IPS DF 6.9 (cell line): ENCODE measurements at regions not wholly inside any gene's neighbourhood (a gene's known extent, or its start where the extent isn't known, plus 50 kb on each side); places are given as distances from the start of the nearest gene placed in this dataset.

ENCODE experiments used
- DNase-seq: peaks from one replicate; pipeline ENCODE4 v3.0.0-alpha.2; 2013; ENCODE audit warnings: low read depth, low spot score
- H3K27ac ChIP-seq: one replicate; pipeline ENCODE4 v1.5.1; 2013; ENCODE audit warnings: low read length, control low read depth
- H3K27me3 ChIP-seq: 2 replicates; pipeline ENCODE4 v1.6.1; 2013; ENCODE audit warnings: mild to moderate bottlenecking, low read length; ENCODE audit not compliant: control insufficient read depth, insufficient read depth
- H3K36me3 ChIP-seq: 2 replicates; pipeline ENCODE4 v1.6.1; 2013; ENCODE audit warnings: low read length; ENCODE audit not compliant: control insufficient read depth, insufficient read depth
- H3K4me1 ChIP-seq: 2 replicates; pipeline ENCODE4 v1.6.1; 2013; ENCODE audit warnings: low read length; ENCODE audit not compliant: control insufficient read depth, insufficient read depth
- H3K4me3 ChIP-seq: 2 replicates; pipeline ENCODE4 v1.5.1; 2013; ENCODE audit warnings: mild to moderate bottlenecking, low read length
- H3K9me3 ChIP-seq: 2 replicates; pipeline ENCODE4 v1.6.1; 2013; ENCODE audit warnings: low read length, inconsistent platforms; ENCODE audit not compliant: control insufficient read depth, insufficient read depth
- WGBS: extraction: QIAGEN DNeasy Blood & Tissue Kit; methylation state at CpG from one replicate; pipeline ENCODE4 v1.1.7; 2013; ENCODE audit warnings: mixed read lengths, missing lambda C conversion rate; ENCODE audit not compliant: insufficient read length, insufficient coverage; 5-methylcytosine and 5-hydroxymethylcytosine counted together

GRCh38 chr7:115441033-115441432, 519.1 kb downstream of the MDFIC start:
- DNase-seq, result no peak
- 100% methylated on average over 1 of the region's 1 CpG for WGBS
- Histone ChIP-seq H3K4me3 (no peak overlapping the region), H3K4me1 (no peaks in the 10 kb centered on the region), H3K36me3 (no peaks in the 10 kb centered on the region), H3K27ac (no peak overlapping the region), H3K27me3 (no peaks in the 10 kb centered on the region), H3K9me3 (no peaks in the 10 kb centered on the region)

GRCh38 chr7:115435178-115435577, 513.3 kb downstream of the MDFIC start:
- no peak overlapping the region for H3K27ac ChIP-seq
- WGBS, result no CpG with 5 or more reads among the region's 1 CpG
- no peak for DNase-seq

GRCh38 chr7:115429918-115430317, 508.0 kb downstream of the MDFIC start:
- Histone ChIP-seq H3K9me3 (no peaks in the 10 kb centered on the region), H3K27me3 (no peaks in the 10 kb centered on the region), H3K4me1 (no peaks in the 10 kb centered on the region), H3K36me3 (no peaks in the 10 kb centered on the region), H3K27ac (no peak overlapping the region), H3K4me3 (no peak overlapping the region)
- DNase-seq, result no peak
- WGBS, result no CpG with 5 or more reads among the region's 3 CpGs

More at GRCh38 chr7:115435178-115435577, 513.3 kb downstream of the MDFIC start:
- Histone ChIP-seq H3K4me1 (no peaks in the 10 kb centered on the region), H3K4me3 (no peak overlapping the region), H3K27me3 (no peaks in the 10 kb centered on the region), H3K36me3 (no peaks in the 10 kb centered on the region), H3K9me3 (no peaks in the 10 kb centered on the region)

- H3K4me3 ChIP-seq, result no peak overlapping the region
- WGBS, result no CpG with 5 or more reads among the region's 4 CpGs
- no peaks in the 10 kb centered on the region for H3K9me3 ChIP-seq
- H3K4me1 ChIP-seq, result no peaks in the 10 kb centered on the region
- H3K36me3 ChIP-seq, result no peaks in the 10 kb centered on the region
- H3K27ac ChIP-seq, result no peak overlapping the region
- no peak for DNase-seq
- no peaks in the 10 kb centered on the region for H3K27me3 ChIP-seq
These were observed 495.8 kb downstream of the MDFIC start for GRCh38 chr7:115417662-115418061.

- 0 out of 2 replicates have a peak, but pooled peaks cover 2% of the 10 kb centered on the region for H3K4me1 ChIP-seq
- H3K27me3 ChIP-seq, result no peaks in the 10 kb centered on the region
- no peaks in the 10 kb centered on the region for H3K9me3 ChIP-seq
- no peak overlapping the region for H3K27ac ChIP-seq
- H3K4me3 ChIP-seq, result no peak overlapping the region
- no peaks in the 10 kb centered on the region for H3K36me3 ChIP-seq
- no peak for DNase-seq
- no CpG with 5 or more reads among the region's 3 CpGs for WGBS
These were observed 489.2 kb downstream of the MDFIC start for GRCh38 chr7:115410972-115411686.

- Histone ChIP-seq H3K36me3 (no peaks in the 10 kb centered on the region), H3K27me3 (no peaks in the 10 kb centered on the region), H3K9me3 (no peaks in the 10 kb centered on the region), H3K4me3 (no peak overlapping the region), H3K4me1 (0 out of 2 replicates have a peak, but pooled peaks cover 2% of the 10 kb centered on the region), H3K27ac (no peak overlapping the region)
- no peak for DNase-seq
- WGBS, result no CpG with 5 or more reads among the region's 4 CpGs
These were observed 488.5 kb downstream of the MDFIC start for GRCh38 chr7:115410434-115410820.

GRCh38 chr7:115409682-115410433, 488.0 kb downstream of the MDFIC start:
- no peaks in the 10 kb centered on the region for H3K9me3 ChIP-seq
- no CpG with 5 or more reads among the region's 3 CpGs for WGBS
- H3K4me1 ChIP-seq, result 0 out of 2 replicates have a peak, but pooled peaks cover 2% of the 10 kb centered on the region
- no peaks in the 10 kb centered on the region for H3K36me3 ChIP-seq
- no peak overlapping the region for H3K4me3 ChIP-seq
- no peak overlapping the region for H3K27ac ChIP-seq
- no peak for DNase-seq
- no peaks in the 10 kb centered on the region for H3K27me3 ChIP-seq

- H3K27me3 ChIP-seq, result no peaks in the 10 kb centered on the region
- no peak overlapping the region for H3K4me3 ChIP-seq
- 0 out of 2 replicates have a peak, but pooled peaks cover 2% of the 10 kb centered on the region for H3K4me1 ChIP-seq
These were observed 484.3 kb downstream of the MDFIC start for GRCh38 chr7:115406219-115406618.

GRCh38 chr7:115387137-115387536, 465.2 kb downstream of the MDFIC start:
- no peak for DNase-seq
- H3K4me3 ChIP-seq, result no peak overlapping the region
- H3K36me3 ChIP-seq, result no peaks in the 10 kb centered on the region
- H3K4me1 ChIP-seq, result no peaks in the 10 kb centered on the region
- H3K9me3 ChIP-seq, result no peaks in the 10 kb centered on the region
- no peaks in the 10 kb centered on the region for H3K27me3 ChIP-seq
- no peak overlapping the region for H3K27ac ChIP-seq

More at GRCh38 chr7:115406219-115406618, 484.3 kb downstream of the MDFIC start:
- no peaks in the 10 kb centered on the region for H3K36me3 ChIP-seq
- H3K9me3 ChIP-seq, result no peaks in the 10 kb centered on the region
- H3K27ac ChIP-seq, result no peak overlapping the region
- no peak for DNase-seq

- WGBS, result no CpG with 5 or more reads among the region's 1 CpG
- Histone ChIP-seq H3K4me1 (no peaks in the 10 kb centered on the region), H3K4me3 (no peak overlapping the region), H3K36me3 (no peaks in the 10 kb centered on the region), H3K27me3 (no peaks in the 10 kb centered on the region), H3K27ac (no peak overlapping the region), H3K9me3 (no peaks in the 10 kb centered on the region)
- no peak for DNase-seq
These were observed 457.4 kb downstream of the MDFIC start for GRCh38 chr7:115379321-115379720.

GRCh38 chr7:115368998-115369397, 447.1 kb downstream of the MDFIC start:
- no peak overlapping the region for H3K27ac ChIP-seq
- no peak overlapping the region for H3K4me3 ChIP-seq
- no peaks in the 10 kb centered on the region for H3K27me3 ChIP-seq
- no peak for DNase-seq
- H3K9me3 ChIP-seq, result no peaks in the 10 kb centered on the region
- no peaks in the 10 kb centered on the region for H3K36me3 ChIP-seq
- H3K4me1 ChIP-seq, result no peaks in the 10 kb centered on the region
